GM18505 (cell line): ENCODE measurements at regions not wholly inside any gene's neighbourhood (a gene's known extent, or its start where the extent isn't known, plus 50 kb on each side); places are given as distances from the start of the nearest gene placed in this dataset.

Experiments
- ATAC-seq: cut with Tn5 transposase; IDR thresholded peaks from one replicate; pipeline ENCODE4 v1.9.1; 2021; ENCODE audit not compliant: unreplicated experiment
- POLR2A ChIP-seq: IDR thresholded peaks from 4 replicates; pipeline ENCODE4 v1.6.1; 2011; ENCODE audit warnings: borderline replicate concordance; ENCODE audit not compliant: insufficient read depth, insufficient read length; ENCODE audit errors: extremely low read depth

- no peak for ATAC-seq
- TF ChIP-seq POLR2A: no peak
Measured at GRCh38 chr20:24081077-24081476, 92.5 kb upstream of the GGTLC1 start.

- ATAC-seq: no peak
- no peak for TF ChIP-seq POLR2A
Measured at GRCh38 chr20:24079661-24080412, 91.3 kb upstream of the GGTLC1 start.

GRCh38 chr20:24077145-24077544, 88.6 kb upstream of the GGTLC1 start:
- ATAC-seq: no peak
- no peak for TF ChIP-seq POLR2A

- no peak for ATAC-seq
- TF ChIP-seq POLR2A: no peak
Measured at GRCh38 chr20:24070679-24071078, 82.1 kb upstream of the GGTLC1 start.

- no peak for ATAC-seq
- TF ChIP-seq POLR2A: no peak
Measured at GRCh38 chr20:24066076-24066700, 77.6 kb upstream of the GGTLC1 start.

- no peak for ATAC-seq
- no peak for TF ChIP-seq POLR2A
Measured at GRCh38 chr20:24064915-24065314, 76.3 kb upstream of the GGTLC1 start.

- no peak for ATAC-seq
- TF ChIP-seq POLR2A: no peak
Measured at GRCh38 chr20:24064092-24064491, 75.5 kb upstream of the GGTLC1 start.

- ATAC-seq: no peak
- no peak for TF ChIP-seq POLR2A
Measured at GRCh38 chr20:24063100-24063499, 74.5 kb upstream of the GGTLC1 start.

- no peak for TF ChIP-seq POLR2A
- no peak for ATAC-seq
Measured at GRCh38 chr20:24060851-24061590, 72.4 kb upstream of the GGTLC1 start.

- no peak for TF ChIP-seq POLR2A
- no peak for ATAC-seq
Measured at GRCh38 chr20:24059174-24059573, 70.6 kb upstream of the GGTLC1 start.

- ATAC-seq: no peak
- TF ChIP-seq POLR2A: no peak
Measured at GRCh38 chr20:24056491-24056890, 67.9 kb upstream of the GGTLC1 start.

GRCh38 chr20:24052599-24053275, 64.2 kb upstream of the GGTLC1 start:
- TF ChIP-seq POLR2A: no peak
- ATAC-seq: no peak

- ATAC-seq: no peak
- TF ChIP-seq POLR2A: no peak
Measured at GRCh38 chr20:24051160-24051559, 62.6 kb upstream of the GGTLC1 start.

- ATAC-seq: no peak
- no peak for TF ChIP-seq POLR2A
Measured at GRCh38 chr20:24050119-24050518, 61.5 kb upstream of the GGTLC1 start.

- no peak for ATAC-seq
- TF ChIP-seq POLR2A: no peak
Measured at GRCh38 chr20:24049081-24049480, 60.5 kb upstream of the GGTLC1 start.
